ENCODE measurements at regions not wholly inside any gene's neighbourhood (a gene's known extent, or its start where the extent isn't known, plus 50 kb on each side); places are given as distances from the start of the nearest gene placed in this dataset.

GRCh38 chr4:66216252-66216651, 546.0 kb upstream of the EPHA5 start:
- TF ChIP-seq, protein P1, sequence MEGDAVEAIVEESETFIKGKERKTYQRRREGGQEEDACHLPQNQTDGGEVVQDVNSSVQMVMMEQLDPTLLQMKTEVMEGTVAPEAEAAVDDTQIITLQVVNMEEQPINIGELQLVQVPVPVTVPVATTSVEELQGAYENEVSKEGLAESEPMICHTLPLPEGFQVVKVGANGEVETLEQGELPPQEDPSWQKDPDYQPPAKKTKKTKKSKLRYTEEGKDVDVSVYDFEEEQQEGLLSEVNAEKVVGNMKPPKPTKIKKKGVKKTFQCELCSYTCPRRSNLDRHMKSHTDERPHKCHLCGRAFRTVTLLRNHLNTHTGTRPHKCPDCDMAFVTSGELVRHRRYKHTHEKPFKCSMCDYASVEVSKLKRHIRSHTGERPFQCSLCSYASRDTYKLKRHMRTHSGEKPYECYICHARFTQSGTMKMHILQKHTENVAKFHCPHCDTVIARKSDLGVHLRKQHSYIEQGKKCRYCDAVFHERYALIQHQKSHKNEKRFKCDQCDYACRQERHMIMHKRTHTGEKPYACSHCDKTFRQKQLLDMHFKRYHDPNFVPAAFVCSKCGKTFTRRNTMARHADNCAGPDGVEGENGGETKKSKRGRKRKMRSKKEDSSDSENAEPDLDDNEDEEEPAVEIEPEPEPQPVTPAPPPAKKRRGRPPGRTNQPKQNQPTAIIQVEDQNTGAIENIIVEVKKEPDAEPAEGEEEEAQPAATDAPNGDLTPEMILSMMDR (IDR thresholded peaks at IDR 0.05), result no peak
- TF ChIP-seq POLR2A (IDR thresholded peaks at IDR 0.05) (no peak), EP300 (IDR thresholded peaks at IDR 0.05) (no peak), POLR2AphosphoS5 (IDR thresholded peaks at IDR 0.05) (no peak)
- H3K27ac ChIP-seq, result no peak overlapping the region
- no peaks in the 10 kb centered on the region for H3K36me3 ChIP-seq
- H3K9me3 ChIP-seq, result no peaks in the 10 kb centered on the region
- no peaks in the 10 kb centered on the region for H3K4me1 ChIP-seq
- no peaks in the 10 kb centered on the region for H3K27me3 ChIP-seq
- no peak for DNase-seq
- no peak overlapping the region for H3K4me3 ChIP-seq
- intact Hi-C loops (cut with DNase I; ENCODE audit: low total_unique reads), result no loop called here

DNA sequence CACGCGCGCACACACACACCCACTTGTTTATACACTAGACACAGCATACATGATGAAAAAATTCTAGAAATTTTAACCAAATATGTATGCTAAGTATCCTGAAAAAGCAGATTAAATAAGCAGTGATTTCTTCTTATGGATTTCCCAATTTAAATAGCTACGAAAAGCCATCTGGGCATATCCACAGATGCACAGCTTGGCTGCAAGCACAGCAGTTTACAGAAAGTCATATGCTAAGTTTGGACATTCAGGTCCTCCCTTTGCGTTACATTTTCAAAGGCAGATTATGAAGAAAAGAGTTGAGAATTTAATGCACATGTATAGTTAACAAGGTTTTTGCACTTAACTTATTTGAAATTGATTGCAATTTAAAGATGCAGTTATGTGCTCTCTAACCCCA, 542.2 kb upstream of the EPHA5 start:
- DNase-seq, result no peak
- Histone ChIP-seq H3K27me3 (no peaks in the 10 kb centered on the region), H3K4me1 (no peaks in the 10 kb centered on the region), H3K36me3 (no peaks in the 10 kb centered on the region), H3K9me3 (peaks cover 0 to 23% (median 8%) of the 10 kb centered on the region in 4 donors), H3K27ac (no peak overlapping the region), H3K4me3 (no peak overlapping the region)
- WGBS, 5 donors, result 89 to 94% (median 91%) methylated on average over 5 of the region's 5 CpGs
- intact Hi-C loops (cut with DNase I; ENCODE audit: low total_unique reads), result no loop called here
- TF ChIP-seq, protein P1 (IDR thresholded peaks at IDR 0.05), result no peak
- TF ChIP-seq POLR2AphosphoS5 (IDR thresholded peaks at IDR 0.05) (no peak), POLR2A (IDR thresholded peaks at IDR 0.05) (no peak)

GRCh38 chr4:66204534-66205247, 534.4 kb upstream of the EPHA5 start:
- WGBS, 5 donors, result 24 to 42% (median 31%) methylated on average over 3 of the region's 3 CpGs
- peaks cover 0 to 23% (median 10%) of the 10 kb centered on the region in 4 donors for H3K9me3 ChIP-seq
- no peaks in the 10 kb centered on the region for H3K36me3 ChIP-seq
- DNase-seq, result peak in 1 of 2 donors; percentile 14
- no peaks in the 10 kb centered on the region for H3K27me3 ChIP-seq
- no peak overlapping the region for H3K4me3 ChIP-seq
- H3K27ac ChIP-seq, result no peak overlapping the region
- intact Hi-C loops (cut with DNase I; ENCODE audit: low total_unique reads), result no loop called here
- no peaks in the 10 kb centered on the region for H3K4me1 ChIP-seq
- TF ChIP-seq, protein P1 (IDR thresholded peaks at IDR 0.05), result no peak
- no peak for TF ChIP-seq POLR2A (IDR thresholded peaks at IDR 0.05)
- no peak for TF ChIP-seq EP300 (IDR thresholded peaks at IDR 0.05)
- no peak for TF ChIP-seq POLR2AphosphoS5 (IDR thresholded peaks at IDR 0.05)

DNA sequence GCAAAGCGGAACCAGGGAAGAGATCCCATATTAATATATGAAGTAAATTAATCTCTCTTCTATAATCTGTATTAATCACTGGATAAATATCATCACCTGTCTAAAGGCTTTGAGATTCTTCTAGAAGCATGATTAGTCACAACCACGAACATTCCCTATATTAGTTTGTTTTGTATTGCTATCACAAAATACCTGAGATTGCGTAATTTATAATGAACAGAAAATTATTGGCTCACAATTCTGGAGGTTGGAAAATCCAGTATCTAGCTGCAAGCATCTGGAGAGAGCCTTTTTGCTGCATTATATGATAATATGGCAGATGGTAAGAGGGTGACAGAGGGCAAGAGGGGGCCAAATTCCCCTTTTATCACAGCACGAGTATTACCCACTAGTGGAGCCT, 532.6 kb upstream of the EPHA5 start:
- Histone ChIP-seq H3K4me3 (no peak overlapping the region), H3K4me1 (no peaks in the 10 kb centered on the region), H3K27me3 (no peaks in the 10 kb centered on the region), H3K27ac (no peak overlapping the region), H3K36me3 (no peaks in the 10 kb centered on the region), H3K9me3 (peaks cover 0 to 9% (median 2%) of the 10 kb centered on the region in 4 donors)
- no peak for TF ChIP-seq POLR2A (IDR thresholded peaks at IDR 0.05)
- no peak for TF ChIP-seq EP300 (IDR thresholded peaks at IDR 0.05)
- TF ChIP-seq POLR2AphosphoS5 (IDR thresholded peaks at IDR 0.05), result no peak
- TF ChIP-seq, protein P1 (IDR thresholded peaks at IDR 0.05), result no peak
- WGBS, 5 donors, result 75 to 84% (median 79%) methylated on average over 4 of the region's 4 CpGs
- intact Hi-C loops (cut with DNase I; ENCODE audit: low total_unique reads), result no loop called here
- no peak for DNase-seq
